SJSA1 (cell line): ENCODE measurements at regions not wholly inside any gene's neighbourhood (a gene's known extent, or its start where the extent isn't known, plus 50 kb on each side); places are given as distances from the start of the nearest gene placed in this dataset.

ENCODE experiments used
- DNase-seq, 2 experiments: peaks; one replicate each; pipeline ENCODE4 v3.0.0-alpha.2; 2015 to 2020; ENCODE audit warnings: low spot score in 2 of 2, low read depth in 1 of 2
- H3K27ac ChIP-seq: fragments of 250-450 bp; sonication (Bioruptor Pico); 2 replicates; pipeline ENCODE4 v1.5.1; 2020; ENCODE audit warnings: mild to moderate bottlenecking, moderate library complexity
- H3K27me3 ChIP-seq: fragments of 250-450 bp; sonication (Bioruptor Pico); replicated peaks from 2 replicates; pipeline ENCODE4 v1.5.1; 2020; ENCODE audit warnings: mild to moderate bottlenecking, moderate library complexity
- H3K36me3 ChIP-seq: fragments of 250-450 bp; sonication (Bioruptor Pico); 2 replicates; pipeline ENCODE4 v1.5.1; 2020; ENCODE audit warnings: mild to moderate bottlenecking
- H3K4me1 ChIP-seq: fragments of 250-450 bp; sonication (Bioruptor Pico); replicated peaks from 2 replicates; pipeline ENCODE4 v1.6.1; 2021; ENCODE audit warnings: mild to moderate bottlenecking
- H3K4me3 ChIP-seq: fragments of 250-450 bp; sonication (Bioruptor Pico); 2 replicates; pipeline ENCODE4 v1.5.1; 2020; ENCODE audit warnings: mild to moderate bottlenecking
- H3K9me3 ChIP-seq: fragments of 250-450 bp; sonication (Bioruptor Pico); replicated peaks from 2 replicates; pipeline ENCODE4 v1.5.1; 2020; ENCODE audit warnings: mild to moderate bottlenecking

DNA sequence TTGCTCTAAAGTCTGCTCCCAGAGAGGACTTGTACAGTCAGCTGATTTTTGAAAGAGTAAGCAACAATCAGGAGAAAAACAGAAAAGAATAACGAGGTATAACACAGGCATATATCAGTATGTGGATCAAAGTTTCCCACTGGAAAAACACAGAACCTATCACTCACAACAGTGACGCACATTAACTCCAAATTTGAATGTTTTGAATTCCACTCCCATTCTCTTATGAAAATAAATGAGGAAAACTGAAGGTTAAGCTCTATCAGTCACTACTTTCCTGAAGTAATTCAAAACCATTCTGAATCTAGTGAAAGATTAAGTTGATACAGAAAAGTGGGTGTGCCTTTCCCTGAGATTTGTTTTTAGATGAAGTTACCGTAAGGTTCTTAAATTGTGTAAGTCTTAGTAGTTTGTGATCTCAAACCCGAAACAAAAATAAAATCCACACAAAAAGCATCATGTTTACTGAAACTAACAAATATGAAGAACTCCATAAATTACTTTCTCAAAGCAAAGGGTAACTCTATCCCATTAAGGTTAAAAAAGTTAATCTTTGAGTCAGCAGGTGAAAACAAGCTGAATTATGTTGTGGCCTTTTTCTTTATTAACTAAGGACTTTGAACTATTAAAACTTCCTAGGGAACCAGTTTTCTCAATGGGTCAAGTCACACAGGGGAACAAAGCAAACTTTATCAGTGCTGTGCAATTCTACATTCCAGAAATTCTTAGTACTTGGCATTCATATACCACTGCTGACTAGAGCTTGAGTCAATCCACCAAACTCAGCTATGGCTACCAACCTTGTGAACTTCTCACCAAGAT is 115.7 kb downstream of the OGFRL1 start:
- peak overlapping the region; percentile 3; the same call in 1 of the 2 replicates for H3K4me3 ChIP-seq
- peaks cover 28% of the 10 kb centered on the region for H3K36me3 ChIP-seq
- H3K4me1 ChIP-seq, result peaks cover 48% of the 10 kb centered on the region
- no peaks in the 10 kb centered on the region for H3K27me3 ChIP-seq
- peak in 1 of 2 experiments; percentile 82 for DNase-seq
- H3K27ac ChIP-seq, result peak overlapping the region; percentile 98
- H3K9me3 ChIP-seq, result no peaks in the 10 kb centered on the region

DNA sequence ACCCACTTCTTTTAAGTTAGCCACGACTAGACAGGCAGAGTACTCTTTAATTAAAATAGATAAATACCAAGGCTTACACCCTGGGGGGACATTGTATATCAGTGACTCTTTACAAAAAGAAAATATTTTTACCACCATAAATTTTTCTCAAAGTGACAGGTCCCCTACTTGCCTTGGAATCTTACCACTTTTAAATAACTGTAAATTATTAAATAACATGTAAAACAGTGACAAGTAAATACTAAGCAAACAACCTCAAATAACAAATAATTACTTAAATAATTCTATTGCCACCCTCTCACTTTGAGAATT is 116.3 kb downstream of the OGFRL1 start:
- Histone ChIP-seq H3K27me3 (no peaks in the 10 kb centered on the region), H3K4me3 (no peak overlapping the region), H3K9me3 (no peaks in the 10 kb centered on the region), H3K27ac (peak overlapping the region; percentile 98), H3K36me3 (peaks cover 32% of the 10 kb centered on the region), H3K4me1 (peaks cover 46% of the 10 kb centered on the region)
- DNase-seq, result no peak

DNA sequence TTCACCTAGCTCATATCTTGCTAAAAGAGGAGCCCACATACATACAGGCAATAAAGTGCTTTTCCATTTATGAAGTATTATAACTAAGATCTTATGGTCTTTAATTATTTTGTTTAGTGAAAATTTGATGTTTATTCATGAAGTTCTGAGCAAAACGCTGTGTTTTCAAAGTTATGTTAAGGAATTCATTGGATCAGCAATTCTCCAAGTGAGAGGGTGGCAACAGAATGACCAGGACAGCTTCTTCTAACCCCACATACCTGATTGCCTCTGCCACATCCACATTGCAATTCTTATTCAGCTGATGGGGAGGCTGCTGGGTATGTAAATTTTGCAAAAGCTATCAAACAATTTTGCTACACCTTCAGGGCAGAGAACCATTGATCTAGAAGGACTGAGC is 116.8 kb downstream of the OGFRL1 start:
- Histone ChIP-seq H3K27ac (peak overlapping the region; percentile 98), H3K4me3 (no peak overlapping the region), H3K27me3 (no peaks in the 10 kb centered on the region), H3K4me1 (peaks cover 51% of the 10 kb centered on the region), H3K36me3 (peaks cover 36% of the 10 kb centered on the region), H3K9me3 (no peaks in the 10 kb centered on the region)
- DNase-seq, result peak in 1 of 2 experiments; percentile 28

DNA sequence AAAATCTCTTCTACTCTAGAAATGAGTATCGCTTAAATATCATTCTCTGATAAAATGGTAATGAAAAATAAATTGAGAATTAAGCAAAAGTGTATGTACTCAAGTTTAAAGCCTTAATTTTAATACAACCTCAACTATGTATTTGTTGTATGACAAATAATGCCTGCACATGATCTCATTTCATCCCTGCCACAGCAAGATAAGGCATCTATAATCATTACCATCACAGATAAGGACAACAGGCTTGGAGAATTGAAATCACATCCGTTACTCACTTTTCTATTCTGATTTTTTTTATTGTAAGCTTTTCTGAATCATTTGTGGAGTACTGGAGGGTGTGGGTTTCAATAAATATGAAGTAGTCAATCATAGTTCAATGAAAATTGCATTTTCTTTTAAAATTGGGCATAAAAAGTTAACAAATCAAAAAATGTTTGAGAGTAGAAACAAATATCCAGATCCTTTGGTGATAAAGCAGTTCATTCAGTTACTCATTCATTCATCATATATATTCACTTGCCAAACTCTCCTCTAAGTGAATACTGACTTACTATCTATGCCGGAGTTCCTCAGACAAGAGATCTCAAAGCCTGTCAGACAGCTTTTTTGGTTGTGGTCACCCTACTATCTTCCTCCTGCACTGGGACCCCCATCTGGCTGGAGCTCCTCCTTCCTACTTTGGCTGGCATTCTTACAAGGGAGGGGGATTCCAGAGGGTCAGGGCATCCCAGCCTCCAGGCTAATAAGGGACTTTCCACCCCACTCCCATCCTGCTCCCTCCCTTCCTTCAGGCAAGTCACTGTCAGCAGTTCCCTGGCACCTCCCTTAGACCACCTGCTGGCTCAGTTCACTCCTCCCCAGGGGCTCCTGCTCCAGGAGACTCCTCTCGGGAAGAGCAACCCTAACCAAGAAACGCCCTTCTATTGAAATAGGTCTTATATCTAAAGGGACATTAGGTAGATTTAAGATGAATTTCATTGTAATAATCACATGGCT is 118.6 kb downstream of the OGFRL1 start:
- no peaks in the 10 kb centered on the region for H3K9me3 ChIP-seq
- no peak overlapping the region for H3K4me3 ChIP-seq
- no peak overlapping the region for H3K27ac ChIP-seq
- H3K36me3 ChIP-seq, result peaks cover 39% of the 10 kb centered on the region
- no peak for DNase-seq
- peaks cover 61% of the 10 kb centered on the region for H3K4me1 ChIP-seq
- no peaks in the 10 kb centered on the region for H3K27me3 ChIP-seq

DNA sequence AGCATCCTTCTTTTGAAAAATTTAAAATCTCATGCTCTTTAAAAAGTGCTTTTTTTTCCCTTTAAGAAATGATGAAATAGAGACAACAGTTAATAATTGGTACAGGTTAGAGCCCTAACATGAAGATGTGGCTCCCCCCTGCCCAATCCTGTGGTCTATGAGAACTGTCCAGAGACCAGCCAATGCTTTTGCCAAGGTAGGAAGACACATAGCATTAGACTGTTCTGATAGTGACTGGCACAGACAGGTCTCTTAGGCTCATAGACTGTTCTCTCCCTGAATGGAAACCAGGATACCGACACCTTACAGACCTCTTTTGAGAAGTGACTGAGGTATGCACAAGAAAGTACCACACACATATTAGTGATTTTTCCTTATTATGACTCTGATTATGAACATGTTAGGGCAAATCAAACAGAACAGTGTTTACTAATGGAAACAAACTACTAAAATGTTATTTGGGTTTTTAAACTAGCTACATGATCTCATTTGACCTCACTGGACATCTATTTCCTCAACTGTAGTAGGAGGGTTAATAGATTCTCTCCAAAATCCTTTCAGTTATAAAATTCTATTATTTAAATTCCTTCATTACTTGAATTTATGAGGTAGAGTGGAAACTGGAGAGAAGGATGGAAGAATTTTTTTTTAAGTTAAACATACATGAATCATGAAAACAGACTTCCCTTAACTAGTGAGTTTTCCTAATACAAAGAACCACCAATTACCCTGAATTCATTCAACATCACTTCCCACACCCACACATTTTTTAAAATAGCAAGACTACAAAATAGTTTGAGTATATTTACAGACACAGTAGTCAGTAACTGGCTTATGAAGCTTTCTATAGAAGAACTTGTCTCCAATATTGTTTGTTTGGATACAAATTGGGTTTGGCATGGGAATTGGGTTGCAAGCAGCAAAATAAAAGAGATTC is 120.4 kb downstream of the OGFRL1 start:
- peaks cover 59% of the 10 kb centered on the region for H3K4me1 ChIP-seq
- H3K4me3 ChIP-seq, result no peak overlapping the region
- H3K36me3 ChIP-seq, result peaks cover 49% of the 10 kb centered on the region
- no peaks in the 10 kb centered on the region for H3K9me3 ChIP-seq
- no peak overlapping the region for H3K27ac ChIP-seq
- H3K27me3 ChIP-seq, result no peaks in the 10 kb centered on the region
- no peak for DNase-seq

DNA sequence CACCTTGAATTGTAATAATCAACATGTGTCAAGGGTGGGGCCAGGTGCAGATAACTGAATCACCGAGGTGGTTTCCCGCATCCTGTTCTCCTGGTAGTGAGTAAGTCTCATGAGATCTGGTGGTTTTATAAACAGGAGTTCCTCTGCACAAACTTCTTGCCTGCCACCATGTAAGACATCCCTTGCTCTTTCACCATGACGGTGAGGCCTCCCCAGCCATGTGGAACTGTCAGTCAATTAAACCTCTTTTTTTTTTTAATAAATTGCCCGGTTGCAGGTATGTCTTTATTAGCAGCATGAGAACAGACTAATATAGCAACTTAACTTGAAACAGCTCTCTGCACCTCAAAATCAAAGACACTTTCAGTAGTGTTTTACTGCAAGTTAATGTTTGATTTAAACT is 121.6 kb downstream of the OGFRL1 start:
- Histone ChIP-seq H3K36me3 (peaks cover 59% of the 10 kb centered on the region), H3K27ac (no peak overlapping the region), H3K4me3 (no peak overlapping the region), H3K4me1 (peaks cover 48% of the 10 kb centered on the region), H3K27me3 (no peaks in the 10 kb centered on the region), H3K9me3 (no peaks in the 10 kb centered on the region)
- no peak for DNase-seq

DNA sequence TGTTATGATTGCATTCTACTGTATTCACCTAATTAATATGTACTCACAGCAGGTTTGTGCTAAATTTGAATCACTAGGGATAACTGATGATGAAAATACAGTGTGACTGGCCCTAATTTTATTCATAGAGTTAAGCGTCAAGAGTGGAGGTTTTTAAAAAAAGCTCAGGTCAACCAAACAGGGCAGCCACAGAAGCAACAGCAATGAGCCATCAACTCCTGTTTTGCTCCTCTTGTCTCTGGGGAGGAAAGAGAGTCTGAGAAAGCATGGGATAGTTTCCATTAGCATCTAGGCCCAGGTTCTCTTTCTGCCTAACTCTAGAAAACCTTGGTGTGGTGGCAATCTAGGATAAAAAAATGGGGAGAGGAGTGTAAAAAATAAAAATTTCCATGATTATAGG is 122.1 kb downstream of the OGFRL1 start:
- H3K27me3 ChIP-seq, result no peaks in the 10 kb centered on the region
- H3K4me1 ChIP-seq, result peaks cover 43% of the 10 kb centered on the region
- no peaks in the 10 kb centered on the region for H3K9me3 ChIP-seq
- DNase-seq, result no peak
- peaks cover 59% of the 10 kb centered on the region for H3K36me3 ChIP-seq
- H3K4me3 ChIP-seq, result no peak overlapping the region
- H3K27ac ChIP-seq, result no peak overlapping the region

DNA sequence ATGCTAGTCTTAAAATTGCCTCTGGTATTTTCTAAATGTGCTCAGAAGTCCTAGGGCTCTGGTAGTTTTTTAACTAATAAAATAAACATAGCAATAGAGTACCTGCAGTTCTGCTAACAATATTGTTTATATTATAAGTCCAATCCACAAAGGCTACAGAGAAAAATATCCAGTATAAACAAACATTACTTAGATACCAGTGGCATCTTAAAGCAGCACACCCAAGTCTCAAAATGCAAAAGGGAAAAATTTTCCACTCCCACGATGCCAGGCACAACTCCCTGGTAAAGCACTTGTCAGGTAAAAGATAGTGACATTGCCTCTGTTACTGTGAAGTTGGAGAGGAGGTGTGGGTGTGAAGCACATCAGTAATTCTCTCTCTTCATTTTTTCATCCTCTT is 123.3 kb downstream of the OGFRL1 start:
- Histone ChIP-seq H3K4me3 (no peak overlapping the region), H3K9me3 (no peaks in the 10 kb centered on the region), H3K36me3 (peaks cover 61% of the 10 kb centered on the region), H3K27me3 (no peaks in the 10 kb centered on the region), H3K27ac (0 out of 2 replicates have a peak overlapping the region, but pooled peaks have one; percentile 5), H3K4me1 (peaks cover 39% of the 10 kb centered on the region)
- peak in 1 of 2 experiments; percentile 35 for DNase-seq

DNA sequence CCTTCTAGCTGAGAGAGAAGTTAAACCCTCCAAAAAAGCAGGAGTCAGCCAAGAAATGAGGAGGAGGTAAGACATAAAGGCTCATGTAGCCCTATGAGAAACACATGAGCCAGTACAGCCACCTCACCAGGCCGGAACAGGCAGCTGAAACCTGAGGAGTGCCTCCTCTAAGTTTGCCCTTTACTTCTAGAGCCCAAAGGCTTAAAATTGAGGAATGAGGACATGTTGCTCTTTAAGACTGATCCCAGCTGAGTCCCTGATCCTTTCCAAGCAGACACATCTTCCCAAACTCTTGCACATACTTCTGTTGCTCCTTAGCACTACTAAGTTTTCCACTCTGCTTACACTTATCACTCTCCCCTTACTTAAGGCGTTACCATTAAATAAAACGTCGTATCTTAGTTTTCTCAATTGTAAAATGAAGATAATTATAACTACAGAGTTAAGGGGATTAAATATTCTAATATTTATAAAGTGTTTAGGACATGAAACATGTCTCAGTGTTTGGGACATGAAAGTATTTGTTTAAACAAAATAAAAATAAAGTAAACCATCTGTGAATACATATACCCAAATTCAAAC is 124.0 kb downstream of the OGFRL1 start:
- peak overlapping the region; percentile 5; the same call in 1 of the 2 replicates for H3K27ac ChIP-seq
- no peak overlapping the region for H3K4me3 ChIP-seq
- H3K27me3 ChIP-seq, result no peaks in the 10 kb centered on the region
- peaks cover 67% of the 10 kb centered on the region for H3K36me3 ChIP-seq
- H3K4me1 ChIP-seq, result peaks cover 39% of the 10 kb centered on the region
- no peak for DNase-seq
- no peaks in the 10 kb centered on the region for H3K9me3 ChIP-seq

DNA sequence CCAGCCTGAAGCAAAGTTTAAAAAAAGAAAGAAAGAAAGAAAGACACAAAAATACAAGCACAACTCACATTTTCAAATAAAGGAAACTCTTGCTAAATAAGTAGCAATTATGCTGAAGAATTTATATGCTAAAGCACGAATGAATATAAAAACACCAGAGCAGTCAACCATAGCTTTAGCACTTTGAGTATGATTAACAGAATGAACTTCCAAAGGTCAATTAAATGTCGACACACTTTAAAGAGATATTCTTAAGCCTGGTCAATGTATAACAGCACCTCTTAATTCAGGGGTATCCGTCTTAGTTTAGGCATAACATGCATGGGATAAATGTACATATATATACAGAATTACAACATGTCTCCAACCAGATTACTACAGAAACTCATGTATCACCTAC is 125.9 kb downstream of the OGFRL1 start:
- Histone ChIP-seq H3K4me3 (no peak overlapping the region), H3K27ac (no peak overlapping the region), H3K9me3 (no peaks in the 10 kb centered on the region), H3K4me1 (peaks cover 50% of the 10 kb centered on the region), H3K27me3 (no peaks in the 10 kb centered on the region), H3K36me3 (peaks cover 67% of the 10 kb centered on the region)
- DNase-seq, result no peak

DNA sequence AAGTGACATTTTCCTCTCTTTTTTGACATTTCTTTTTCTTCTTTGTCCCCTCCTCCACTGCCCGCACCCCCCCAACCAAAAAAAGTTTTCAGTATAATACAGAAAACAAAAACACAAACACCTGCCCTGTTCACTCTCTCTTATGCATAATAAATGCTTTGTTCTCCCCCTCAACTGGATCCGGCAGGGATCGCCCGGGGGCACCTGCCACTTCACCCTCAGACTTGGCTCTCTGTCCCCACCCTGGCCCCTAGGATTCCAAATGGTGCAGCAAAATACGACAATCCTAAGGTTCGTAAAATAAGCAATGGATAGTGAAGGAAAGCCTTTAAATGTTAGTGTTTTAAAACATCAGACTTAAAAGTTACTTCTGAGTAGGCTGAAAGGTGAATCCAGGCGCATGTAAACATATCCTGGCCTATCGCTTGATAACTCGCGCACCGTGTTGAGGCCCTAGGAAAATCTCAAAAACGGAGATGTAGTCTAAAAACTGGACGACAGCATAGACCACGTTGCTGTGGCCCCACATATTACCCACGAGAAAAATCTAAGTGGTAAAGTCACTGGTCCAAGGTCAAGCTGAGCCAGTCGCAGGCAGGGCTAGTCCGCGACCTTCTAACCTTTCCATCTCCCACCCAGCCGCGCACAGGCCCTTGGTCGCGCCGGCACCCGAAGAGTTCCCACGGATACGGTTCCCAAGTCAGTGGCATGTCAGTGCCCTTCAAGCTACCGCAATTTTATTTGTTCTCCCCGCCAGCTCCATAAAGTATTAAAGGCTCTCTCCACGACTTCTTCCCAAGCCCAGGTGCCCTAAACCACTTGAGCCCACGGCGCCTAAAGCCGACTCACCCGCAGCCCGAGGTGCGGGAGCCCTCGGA is 130.8 kb downstream of the OGFRL1 start:
- peak in 1 of 2 experiments; percentile 17 for DNase-seq
- Histone ChIP-seq H3K36me3 (peaks cover 46% of the 10 kb centered on the region), H3K4me3 (peak overlapping the region; percentile 94), H3K27ac (peak overlapping the region; percentile 66), H3K9me3 (no peaks in the 10 kb centered on the region), H3K4me1 (peaks cover 17% of the 10 kb centered on the region), H3K27me3 (no peaks in the 10 kb centered on the region)

DNA sequence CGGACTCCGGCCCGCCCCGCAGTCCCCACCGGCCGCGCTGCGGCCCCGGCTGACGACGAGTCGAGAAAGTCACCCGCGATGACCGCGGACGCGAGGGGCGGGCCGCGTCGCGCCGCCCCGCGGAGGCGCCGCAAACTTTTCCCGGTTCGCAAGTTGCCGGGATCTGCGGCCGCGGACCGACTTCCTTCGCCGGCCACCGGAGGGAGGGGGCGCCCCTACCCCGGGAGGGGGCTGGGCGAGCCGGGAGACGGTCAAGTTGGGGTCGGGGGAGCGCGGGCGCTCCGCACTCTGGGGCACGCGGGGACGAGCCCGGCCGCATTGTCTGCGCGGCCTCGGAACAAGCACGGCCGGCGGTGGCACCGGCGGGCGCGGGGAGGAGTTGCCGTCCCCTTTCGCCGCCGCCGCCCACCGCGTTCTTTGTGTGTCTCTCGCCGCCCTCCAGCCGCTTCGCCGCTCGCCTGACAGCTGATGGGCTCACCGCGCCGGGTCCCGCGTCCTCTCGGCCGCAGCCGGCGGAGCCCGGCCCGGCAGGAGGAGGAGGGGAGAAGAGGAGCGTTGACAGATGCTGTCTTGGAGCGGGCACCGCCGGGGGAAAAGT is 131.6 kb downstream of the OGFRL1 start:
- Histone ChIP-seq H3K4me1 (peaks cover 17% of the 10 kb centered on the region), H3K9me3 (no peaks in the 10 kb centered on the region), H3K27me3 (no peaks in the 10 kb centered on the region), H3K27ac (peak overlapping the region; percentile 66), H3K4me3 (peak overlapping the region; percentile 94), H3K36me3 (peaks cover 39% of the 10 kb centered on the region)
- peak in 1 of 2 experiments; percentile 56 for DNase-seq
